ENCODE measurements at regions not wholly inside any gene's neighbourhood (a gene's known extent, or its start where the extent isn't known, plus 50 kb on each side); places are given as distances from the start of the nearest gene placed in this dataset.

- no peaks in the 10 kb centered on the region for H3K27me3 ChIP-seq (ENCODE audit: control insufficient read depth, insufficient read depth, low read length)
- H3K27ac ChIP-seq (ENCODE audit: low read depth, low read length): no peak overlapping the region
- H3K4me3 ChIP-seq (ENCODE audit: low read depth, low read length): no peak overlapping the region
- H3K9ac ChIP-seq (ENCODE audit: low read depth, low read length): no peak overlapping the region
- no peaks in the 10 kb centered on the region for H3K36me3 ChIP-seq (ENCODE audit: control insufficient read depth, insufficient read depth, low read length)
- H3K4me1 ChIP-seq (ENCODE audit: control insufficient read depth, insufficient read depth, low read length): no peaks in the 10 kb centered on the region
- H3K9me3 ChIP-seq (ENCODE audit: control insufficient read depth, insufficient read depth, low read length): 0 out of 2 replicates have a peak, but pooled peaks cover 5% of the 10 kb centered on the region
These were observed 63.2 kb upstream of the ELN start for GRCh38 chr7:73964786-73965185.

- Histone ChIP-seq H3K36me3 (ENCODE audit: control insufficient read depth, insufficient read depth, low read length) (no peaks in the 10 kb centered on the region), H3K4me1 (ENCODE audit: control insufficient read depth, insufficient read depth, low read length) (no peaks in the 10 kb centered on the region), H3K4me3 (ENCODE audit: low read depth, low read length) (no peak overlapping the region), H3K27ac (ENCODE audit: low read depth, low read length) (no peak overlapping the region), H3K27me3 (ENCODE audit: control insufficient read depth, insufficient read depth, low read length) (no peaks in the 10 kb centered on the region), H3K9me3 (ENCODE audit: control insufficient read depth, insufficient read depth, low read length) (0 out of 2 replicates have a peak, but pooled peaks cover 5% of the 10 kb centered on the region), H3K9ac (ENCODE audit: low read depth, low read length) (no peak overlapping the region)
These were observed 61.7 kb upstream of the ELN start for GRCh38 chr7:73966062-73966940.

- Histone ChIP-seq H3K27ac (ENCODE audit: low read depth, low read length) (no peak overlapping the region), H3K27me3 (ENCODE audit: control insufficient read depth, insufficient read depth, low read length) (no peaks in the 10 kb centered on the region), H3K9me3 (ENCODE audit: control insufficient read depth, insufficient read depth, low read length) (0 out of 2 replicates have a peak, but pooled peaks cover 5% of the 10 kb centered on the region), H3K4me3 (ENCODE audit: low read depth, low read length) (no peak overlapping the region), H3K36me3 (ENCODE audit: control insufficient read depth, insufficient read depth, low read length) (no peaks in the 10 kb centered on the region), H3K4me1 (ENCODE audit: control insufficient read depth, insufficient read depth, low read length) (no peaks in the 10 kb centered on the region), H3K9ac (ENCODE audit: low read depth, low read length) (no peak overlapping the region)
These were observed 60.8 kb upstream of the ELN start for GRCh38 chr7:73966941-73967831.

GRCh38 chr7:73967832-73968290, 60.1 kb upstream of the ELN start:
- Histone ChIP-seq H3K27ac (ENCODE audit: low read depth, low read length) (no peak overlapping the region), H3K9ac (ENCODE audit: low read depth, low read length) (no peak overlapping the region), H3K4me1 (ENCODE audit: control insufficient read depth, insufficient read depth, low read length) (no peaks in the 10 kb centered on the region), H3K27me3 (ENCODE audit: control insufficient read depth, insufficient read depth, low read length) (no peaks in the 10 kb centered on the region), H3K4me3 (ENCODE audit: low read depth, low read length) (no peak overlapping the region), H3K9me3 (ENCODE audit: control insufficient read depth, insufficient read depth, low read length) (0 out of 2 replicates have a peak, but pooled peaks cover 5% of the 10 kb centered on the region), H3K36me3 (ENCODE audit: control insufficient read depth, insufficient read depth, low read length) (no peaks in the 10 kb centered on the region)

GRCh38 chr7:73968487-73968886, 59.5 kb upstream of the ELN start:
- Histone ChIP-seq H3K4me3 (ENCODE audit: low read depth, low read length) (no peak overlapping the region), H3K27me3 (ENCODE audit: control insufficient read depth, insufficient read depth, low read length) (no peaks in the 10 kb centered on the region), H3K36me3 (ENCODE audit: control insufficient read depth, insufficient read depth, low read length) (no peaks in the 10 kb centered on the region), H3K9me3 (ENCODE audit: control insufficient read depth, insufficient read depth, low read length) (0 out of 2 replicates have a peak, but pooled peaks cover 4% of the 10 kb centered on the region), H3K4me1 (ENCODE audit: control insufficient read depth, insufficient read depth, low read length) (no peaks in the 10 kb centered on the region), H3K9ac (ENCODE audit: low read depth, low read length) (no peak overlapping the region), H3K27ac (ENCODE audit: low read depth, low read length) (no peak overlapping the region)

- no peaks in the 10 kb centered on the region for H3K9me3 ChIP-seq (ENCODE audit: control insufficient read depth, insufficient read depth, low read length)
- no peak overlapping the region for H3K4me3 ChIP-seq (ENCODE audit: low read depth, low read length)
- no peak overlapping the region for H3K9ac ChIP-seq (ENCODE audit: low read depth, low read length)
- H3K27me3 ChIP-seq (ENCODE audit: control insufficient read depth, insufficient read depth, low read length): no peaks in the 10 kb centered on the region
- H3K4me1 ChIP-seq (ENCODE audit: control insufficient read depth, insufficient read depth, low read length): no peaks in the 10 kb centered on the region
- H3K27ac ChIP-seq (ENCODE audit: low read depth, low read length): no peak overlapping the region
- H3K36me3 ChIP-seq (ENCODE audit: control insufficient read depth, insufficient read depth, low read length): no peaks in the 10 kb centered on the region
These were observed 58.0 kb upstream of the ELN start for GRCh38 chr7:73969991-73970390.

- Histone ChIP-seq H3K4me3 (ENCODE audit: low read depth, low read length) (no peak overlapping the region), H3K27me3 (ENCODE audit: control insufficient read depth, insufficient read depth, low read length) (no peaks in the 10 kb centered on the region), H3K27ac (ENCODE audit: low read depth, low read length) (no peak overlapping the region), H3K4me1 (ENCODE audit: control insufficient read depth, insufficient read depth, low read length) (no peaks in the 10 kb centered on the region), H3K36me3 (ENCODE audit: control insufficient read depth, insufficient read depth, low read length) (no peaks in the 10 kb centered on the region), H3K9me3 (ENCODE audit: control insufficient read depth, insufficient read depth, low read length) (no peaks in the 10 kb centered on the region), H3K9ac (ENCODE audit: low read depth, low read length) (no peak overlapping the region)
These were observed 57.2 kb upstream of the ELN start for GRCh38 chr7:73970801-73971229.

- H3K36me3 ChIP-seq (ENCODE audit: control insufficient read depth, insufficient read depth, low read length): no peaks in the 10 kb centered on the region
- H3K9me3 ChIP-seq (ENCODE audit: control insufficient read depth, insufficient read depth, low read length): no peaks in the 10 kb centered on the region
- no peaks in the 10 kb centered on the region for H3K4me1 ChIP-seq (ENCODE audit: control insufficient read depth, insufficient read depth, low read length)
- no peak overlapping the region for H3K4me3 ChIP-seq (ENCODE audit: low read depth, low read length)
- H3K27ac ChIP-seq (ENCODE audit: low read depth, low read length): no peak overlapping the region
- H3K9ac ChIP-seq (ENCODE audit: low read depth, low read length): no peak overlapping the region
- no peaks in the 10 kb centered on the region for H3K27me3 ChIP-seq (ENCODE audit: control insufficient read depth, insufficient read depth, low read length)
These were observed 56.7 kb upstream of the ELN start for GRCh38 chr7:73971322-73971703.

- H3K4me3 ChIP-seq (ENCODE audit: low read depth, low read length): no peak overlapping the region
- no peaks in the 10 kb centered on the region for H3K4me1 ChIP-seq (ENCODE audit: control insufficient read depth, insufficient read depth, low read length)
- H3K9ac ChIP-seq (ENCODE audit: low read depth, low read length): no peak overlapping the region
- H3K9me3 ChIP-seq (ENCODE audit: control insufficient read depth, insufficient read depth, low read length): no peaks in the 10 kb centered on the region
- no peaks in the 10 kb centered on the region for H3K27me3 ChIP-seq (ENCODE audit: control insufficient read depth, insufficient read depth, low read length)
- H3K27ac ChIP-seq (ENCODE audit: low read depth, low read length): no peak overlapping the region
- no peaks in the 10 kb centered on the region for H3K36me3 ChIP-seq (ENCODE audit: control insufficient read depth, insufficient read depth, low read length)
These were observed 56.1 kb upstream of the ELN start for GRCh38 chr7:73971704-73972341.

- Histone ChIP-seq H3K4me3 (ENCODE audit: low read depth, low read length) (no peak overlapping the region), H3K9me3 (ENCODE audit: control insufficient read depth, insufficient read depth, low read length) (no peaks in the 10 kb centered on the region), H3K27me3 (ENCODE audit: control insufficient read depth, insufficient read depth, low read length) (no peaks in the 10 kb centered on the region), H3K27ac (ENCODE audit: low read depth, low read length) (no peak overlapping the region), H3K4me1 (ENCODE audit: control insufficient read depth, insufficient read depth, low read length) (no peaks in the 10 kb centered on the region), H3K9ac (ENCODE audit: low read depth, low read length) (no peak overlapping the region), H3K36me3 (ENCODE audit: control insufficient read depth, insufficient read depth, low read length) (no peaks in the 10 kb centered on the region)
These were observed 55.4 kb upstream of the ELN start for GRCh38 chr7:73972614-73973013.

Measured in HUES48 (cell line).